Upper lobe of left lung (tissue), 4 donors: ENCODE measurements at regions not wholly inside any gene's neighbourhood (a gene's known extent, or its start where the extent isn't known, plus 50 kb on each side); places are given as distances from the start of the nearest gene placed in this dataset.

Source experiments
- EP300 ChIP-seq, 4 donors: sonication (generic); formaldehyde crosslinking; IDR thresholded peaks; one replicate each; pipeline ENCODE4 v1.5.1; 2017; ENCODE audit warnings: antibody characterized with exemption in 4 of 4, control low read depth in 2 of 4
- POLR2A ChIP-seq, 4 donors: fragments of 450-650 bp; IDR thresholded peaks; one replicate each; pipeline ENCODE4 v1.5.1; 2016 to 2017; ENCODE audit warnings: antibody characterized with exemption in 4 of 4, mild to moderate bottlenecking in 2 of 4
- POLR2AphosphoS5 ChIP-seq, 2 donors: sonication (generic); formaldehyde crosslinking; IDR thresholded peaks; one replicate each; pipeline ENCODE4 v1.5.1; 2017; ENCODE audit warnings: antibody characterized with exemption in 2 of 2
- TF ChIP-seq, protein P1 (sequence below), 6 experiments: fragments of 450-650 bp in 4 of 6; fragments of 200-600 bp in 2 of 6; sonication (generic) in 2 of 6; IDR thresholded peaks; one replicate each; pipeline ENCODE4 v1.5.1; 2016 to 2019; ENCODE audit warnings: antibody characterized with exemption in 6 of 6

DNA sequence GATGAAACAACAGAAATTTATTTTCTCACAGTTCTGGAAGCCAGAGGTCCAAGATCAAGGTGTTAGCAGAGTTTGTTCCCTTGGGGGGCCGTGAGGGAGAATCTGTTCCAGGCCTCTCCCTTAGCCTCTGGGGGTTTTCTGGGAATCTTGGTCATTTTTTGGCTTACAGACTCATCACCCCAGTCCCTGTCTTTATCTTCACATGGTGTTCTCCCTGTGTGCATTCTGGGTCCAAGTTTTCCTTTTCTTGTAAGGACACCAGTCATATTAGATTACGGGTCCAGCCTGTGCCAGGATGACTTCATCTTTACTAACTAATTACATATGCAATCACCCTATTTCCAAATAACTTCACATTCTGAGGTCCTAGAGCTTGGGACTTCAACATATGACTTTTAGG is 292.5 kb upstream of the TRIB2 start:
- TF ChIP-seq POLR2A (IDR thresholded peaks at IDR 0.05) (no peak), POLR2AphosphoS5 (IDR thresholded peaks at IDR 0.05) (no peak), EP300 (IDR thresholded peaks at IDR 0.05) (no peak)
- TF ChIP-seq, protein P1, sequence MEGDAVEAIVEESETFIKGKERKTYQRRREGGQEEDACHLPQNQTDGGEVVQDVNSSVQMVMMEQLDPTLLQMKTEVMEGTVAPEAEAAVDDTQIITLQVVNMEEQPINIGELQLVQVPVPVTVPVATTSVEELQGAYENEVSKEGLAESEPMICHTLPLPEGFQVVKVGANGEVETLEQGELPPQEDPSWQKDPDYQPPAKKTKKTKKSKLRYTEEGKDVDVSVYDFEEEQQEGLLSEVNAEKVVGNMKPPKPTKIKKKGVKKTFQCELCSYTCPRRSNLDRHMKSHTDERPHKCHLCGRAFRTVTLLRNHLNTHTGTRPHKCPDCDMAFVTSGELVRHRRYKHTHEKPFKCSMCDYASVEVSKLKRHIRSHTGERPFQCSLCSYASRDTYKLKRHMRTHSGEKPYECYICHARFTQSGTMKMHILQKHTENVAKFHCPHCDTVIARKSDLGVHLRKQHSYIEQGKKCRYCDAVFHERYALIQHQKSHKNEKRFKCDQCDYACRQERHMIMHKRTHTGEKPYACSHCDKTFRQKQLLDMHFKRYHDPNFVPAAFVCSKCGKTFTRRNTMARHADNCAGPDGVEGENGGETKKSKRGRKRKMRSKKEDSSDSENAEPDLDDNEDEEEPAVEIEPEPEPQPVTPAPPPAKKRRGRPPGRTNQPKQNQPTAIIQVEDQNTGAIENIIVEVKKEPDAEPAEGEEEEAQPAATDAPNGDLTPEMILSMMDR (IDR thresholded peaks at IDR 0.05), result no peak
